WTC11 (cell line): ENCODE measurements at regions not wholly inside any gene's neighbourhood (a gene's known extent, or its start where the extent isn't known, plus 50 kb on each side); places are given as distances from the start of the nearest gene placed in this dataset.

Experiments
- ATAC-seq: fragments of 200-7000 bp; cut with Tn5 transposase; 2 replicates; pipeline ENCODE4 v1.10.0; 2021; ENCODE audit warnings: mild to moderate bottlenecking, moderate library complexity
- CTCF ChIA-PET: fragments of 300-600 bp; sonication (Branson Sonifier 250); formaldehyde crosslinking; loops from one replicate; lab custom pipeline; 2021; ENCODE audit warnings: antibody characterized with exemption; lab: Charles Lee
- POLR2A ChIA-PET: fragments of 350-600 bp; sonication (Branson Sonifier 250); formaldehyde crosslinking; loops from one replicate; lab custom pipeline; 2021; ENCODE audit warnings: antibody characterized with exemption; lab: Charles Lee
- DNase-seq: peaks from one replicate; pipeline ENCODE4 v3.0.0; 2021; ENCODE audit warnings: low spot score
- H3K27ac Mint-ChIP-seq: 2 replicates; pipeline ENCODE4 v1.8.0; 2021; ENCODE audit warnings: mixed read lengths
- H3K27me3 Mint-ChIP-seq: 2 replicates; pipeline ENCODE4 v1.8.0; 2021; ENCODE audit warnings: low read depth, mild to moderate bottlenecking, moderate library complexity, mixed read lengths
- H3K36me3 Mint-ChIP-seq: 2 replicates; pipeline ENCODE4 v1.8.0; 2021; ENCODE audit warnings: mixed read lengths
- H3K4me1 Mint-ChIP-seq: 2 replicates; pipeline ENCODE4 v1.8.0; 2022; ENCODE audit warnings: mixed read lengths
- H3K4me3 Mint-ChIP-seq: 2 replicates; pipeline ENCODE4 v1.8.0; 2021; ENCODE audit warnings: mild to moderate bottlenecking, moderate library complexity, mixed read lengths
- H3K9me3 Mint-ChIP-seq: 2 replicates; pipeline ENCODE4 v1.8.0; 2021; ENCODE audit warnings: mixed read lengths
- CREB1 ChIP-seq: sonication (generic); formaldehyde crosslinking; IDR thresholded peaks from 2 replicates; pipeline ENCODE4 v1.8.0; 2023; ENCODE audit warnings: mild to moderate bottlenecking, missing genetic modification reagents
- CREM ChIP-seq: sonication (generic); formaldehyde crosslinking; IDR thresholded peaks from 2 replicates; pipeline ENCODE4 v1.8.1; 2022; ENCODE audit warnings: mild to moderate bottlenecking, missing genetic modification reagents, moderate library complexity
- E2F4 ChIP-seq: sonication (generic); formaldehyde crosslinking; IDR thresholded peaks from 2 replicates; pipeline ENCODE4 v1.8.1; 2022; ENCODE audit warnings: low read depth, mild to moderate bottlenecking, moderate library complexity, missing genetic modification reagents, borderline replicate concordance
- E2F5 ChIP-seq: sonication (generic); formaldehyde crosslinking; IDR thresholded peaks from 2 replicates; pipeline ENCODE4 v1.8.1; 2022; ENCODE audit warnings: mild to moderate bottlenecking, moderate library complexity, missing genetic modification reagents
- ETV6 ChIP-seq: sonication (generic); formaldehyde crosslinking; IDR thresholded peaks from 2 replicates; pipeline ENCODE4 v1.8.1; 2022; ENCODE audit warnings: mild to moderate bottlenecking, missing genetic modification reagents
- FOXK1 ChIP-seq: sonication (generic); formaldehyde crosslinking; IDR thresholded peaks from 2 replicates; pipeline ENCODE4 v1.8.0; 2022; ENCODE audit warnings: mild to moderate bottlenecking, moderate library complexity, missing genetic modification reagents
- JAZF1 ChIP-seq: fragments of 250-450 bp; sonication (Bioruptor Pico); IDR thresholded peaks from 2 replicates; pipeline ENCODE4 v1.9.0; 2021; ENCODE audit warnings: moderate library complexity, mild to moderate bottlenecking, inconsistent platforms
- JUN ChIP-seq: sonication (generic); formaldehyde crosslinking; IDR thresholded peaks from 2 replicates; pipeline ENCODE4 v1.8.0; 2023; ENCODE audit warnings: mild to moderate bottlenecking, missing genetic modification reagents
- MYBL2 ChIP-seq: sonication (generic); formaldehyde crosslinking; IDR thresholded peaks from 2 replicates; pipeline ENCODE4 v1.8.1; 2023; ENCODE audit warnings: mild to moderate bottlenecking, moderate library complexity, missing genetic modification reagents
- TEAD4 ChIP-seq: sonication (generic); formaldehyde crosslinking; IDR thresholded peaks from 2 replicates; pipeline ENCODE4 v1.8.0; 2022; ENCODE audit warnings: mild to moderate bottlenecking, missing genetic modification reagents
- USF2 ChIP-seq: sonication (generic); formaldehyde crosslinking; IDR thresholded peaks from 2 replicates; pipeline ENCODE4 v1.8.1; 2023; ENCODE audit warnings: mild to moderate bottlenecking, missing genetic modification reagents, moderate library complexity
- ZNF423 ChIP-seq: fragments of 250-450 bp; sonication (Bioruptor Pico); IDR thresholded peaks from 2 replicates; pipeline ENCODE4 v2.1.2; 2022; ENCODE audit warnings: mild to moderate bottlenecking, moderate library complexity
- ZSCAN18 ChIP-seq: fragments of 250-450 bp; sonication (Bioruptor Pico); IDR thresholded peaks from 2 replicates; pipeline ENCODE4 v2.1.2; 2022; ENCODE audit warnings: mild to moderate bottlenecking, moderate library complexity
- TF ChIP-seq, protein P1 (sequence below): sonication (generic); formaldehyde crosslinking; IDR thresholded peaks from 2 replicates; pipeline ENCODE4 v1.8.0; 2022; ENCODE audit warnings: mild to moderate bottlenecking, missing genetic modification reagents
- TF ChIP-seq, protein P2 (sequence below): sonication (generic); formaldehyde crosslinking; IDR thresholded peaks from 2 replicates; pipeline ENCODE4 v1.8.0; 2023; ENCODE audit warnings: missing genetic modification reagents, mild to moderate bottlenecking, borderline replicate concordance
- TF ChIP-seq, protein P3 (sequence below): fragments of 250-450 bp; sonication (Bioruptor Pico); IDR thresholded peaks from 2 replicates; pipeline ENCODE4 v1.9.0; 2021; ENCODE audit warnings: moderate library complexity, mild to moderate bottlenecking, inconsistent platforms, borderline replicate concordance

GRCh38 chr14:42642787-42643186 is 1036.1 kb downstream of the LRFN5 start:
- Mint-ChIP-seq H3K9me3 (peaks cover 8% of the 10 kb centered on the region), H3K4me3 (no peak overlapping the region), H3K4me1 (no peaks in the 10 kb centered on the region), H3K27me3 (peaks cover 32% of the 10 kb centered on the region), H3K36me3 (no peaks in the 10 kb centered on the region), H3K27ac (no peak overlapping the region)
- DNase-seq (no peak), ATAC-seq (no peak)
- ChIA-PET POLR2A (no interaction called here), CTCF (no interaction called here)
- no peak for TF ChIP-seq JUN (CRISPR knock-in tag)
- no peak for TF ChIP-seq ZNF423 (CRISPR knock-in tag)
- TF ChIP-seq TEAD4, result no peak
- no peak for TF ChIP-seq CREM
- TF ChIP-seq, protein P1, sequence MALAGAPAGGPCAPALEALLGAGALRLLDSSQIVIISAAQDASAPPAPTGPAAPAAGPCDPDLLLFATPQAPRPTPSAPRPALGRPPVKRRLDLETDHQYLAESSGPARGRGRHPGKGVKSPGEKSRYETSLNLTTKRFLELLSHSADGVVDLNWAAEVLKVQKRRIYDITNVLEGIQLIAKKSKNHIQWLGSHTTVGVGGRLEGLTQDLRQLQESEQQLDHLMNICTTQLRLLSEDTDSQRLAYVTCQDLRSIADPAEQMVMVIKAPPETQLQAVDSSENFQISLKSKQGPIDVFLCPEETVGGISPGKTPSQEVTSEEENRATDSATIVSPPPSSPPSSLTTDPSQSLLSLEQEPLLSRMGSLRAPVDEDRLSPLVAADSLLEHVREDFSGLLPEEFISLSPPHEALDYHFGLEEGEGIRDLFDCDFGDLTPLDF (CRISPR knock-in tag), result no peak
- TF ChIP-seq, protein P2, sequence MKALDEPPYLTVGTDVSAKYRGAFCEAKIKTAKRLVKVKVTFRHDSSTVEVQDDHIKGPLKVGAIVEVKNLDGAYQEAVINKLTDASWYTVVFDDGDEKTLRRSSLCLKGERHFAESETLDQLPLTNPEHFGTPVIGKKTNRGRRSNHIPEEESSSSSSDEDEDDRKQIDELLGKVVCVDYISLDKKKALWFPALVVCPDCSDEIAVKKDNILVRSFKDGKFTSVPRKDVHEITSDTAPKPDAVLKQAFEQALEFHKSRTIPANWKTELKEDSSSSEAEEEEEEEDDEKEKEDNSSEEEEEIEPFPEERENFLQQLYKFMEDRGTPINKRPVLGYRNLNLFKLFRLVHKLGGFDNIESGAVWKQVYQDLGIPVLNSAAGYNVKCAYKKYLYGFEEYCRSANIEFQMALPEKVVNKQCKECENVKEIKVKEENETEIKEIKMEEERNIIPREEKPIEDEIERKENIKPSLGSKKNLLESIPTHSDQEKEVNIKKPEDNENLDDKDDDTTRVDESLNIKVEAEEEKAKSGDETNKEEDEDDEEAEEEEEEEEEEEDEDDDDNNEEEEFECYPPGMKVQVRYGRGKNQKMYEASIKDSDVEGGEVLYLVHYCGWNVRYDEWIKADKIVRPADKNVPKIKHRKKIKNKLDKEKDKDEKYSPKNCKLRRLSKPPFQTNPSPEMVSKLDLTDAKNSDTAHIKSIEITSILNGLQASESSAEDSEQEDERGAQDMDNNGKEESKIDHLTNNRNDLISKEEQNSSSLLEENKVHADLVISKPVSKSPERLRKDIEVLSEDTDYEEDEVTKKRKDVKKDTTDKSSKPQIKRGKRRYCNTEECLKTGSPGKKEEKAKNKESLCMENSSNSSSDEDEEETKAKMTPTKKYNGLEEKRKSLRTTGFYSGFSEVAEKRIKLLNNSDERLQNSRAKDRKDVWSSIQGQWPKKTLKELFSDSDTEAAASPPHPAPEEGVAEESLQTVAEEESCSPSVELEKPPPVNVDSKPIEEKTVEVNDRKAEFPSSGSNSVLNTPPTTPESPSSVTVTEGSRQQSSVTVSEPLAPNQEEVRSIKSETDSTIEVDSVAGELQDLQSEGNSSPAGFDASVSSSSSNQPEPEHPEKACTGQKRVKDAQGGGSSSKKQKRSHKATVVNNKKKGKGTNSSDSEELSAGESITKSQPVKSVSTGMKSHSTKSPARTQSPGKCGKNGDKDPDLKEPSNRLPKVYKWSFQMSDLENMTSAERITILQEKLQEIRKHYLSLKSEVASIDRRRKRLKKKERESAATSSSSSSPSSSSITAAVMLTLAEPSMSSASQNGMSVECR (CRISPR knock-in tag), result no peak
- no peak for TF ChIP-seq MYBL2 (CRISPR knock-in tag)
- TF ChIP-seq, protein P3, sequence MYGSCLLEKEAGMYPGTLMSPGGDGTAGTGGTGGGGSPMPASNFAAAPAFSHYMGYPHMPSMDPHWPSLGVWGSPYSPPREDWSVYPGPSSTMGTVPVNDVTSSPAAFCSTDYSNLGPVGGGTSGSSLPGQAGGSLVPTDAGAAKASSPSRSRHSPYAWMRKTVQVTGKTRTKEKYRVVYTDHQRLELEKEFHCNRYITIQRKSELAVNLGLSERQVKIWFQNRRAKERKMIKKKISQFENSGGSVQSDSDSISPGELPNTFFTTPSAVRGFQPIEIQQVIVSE (CRISPR knock-in tag), result no peak
- TF ChIP-seq E2F5 (CRISPR knock-in tag), result no peak
- no peak for TF ChIP-seq ZSCAN18
- TF ChIP-seq FOXK1, result no peak
- no peak for TF ChIP-seq CREB1 (CRISPR knock-in tag)
- no peak for TF ChIP-seq JAZF1 (CRISPR knock-in tag)
- no peak for TF ChIP-seq ETV6 (CRISPR knock-in tag)
- no peak for TF ChIP-seq USF2 (CRISPR knock-in tag)
- no peak for TF ChIP-seq E2F4 (CRISPR knock-in tag)
